ENCODE measurements at regions not wholly inside any gene's neighbourhood (a gene's known extent, or its start where the extent isn't known, plus 50 kb on each side); places are given as distances from the start of the nearest gene placed in this dataset.

GRCh38 chr16:51940183-51940582 is 606.8 kb downstream of the TOX3 start:
- Histone ChIP-seq H3K9me3 (ENCODE audit: control insufficient read depth, insufficient read depth, low read length) (no peaks in the 10 kb centered on the region), H3K79me1 (ENCODE audit: low read depth in 1 of 2, low read length in 2 of 2) (no peaks in the 10 kb centered on the region), H3K4me1 (ENCODE audit: control insufficient read depth, insufficient read depth, low read length) (peaks cover 1% of the 10 kb centered on the region; the same call in 1 of the 2 replicates), H2AK5ac (ENCODE audit: low read depth, low read length) (no peak overlapping the region), H3K4me3 (ENCODE audit: insufficient read depth, low read depth, low read length) (no peak overlapping the region), H3K27ac (ENCODE audit: insufficient read depth, low read length) (no peak overlapping the region), H2BK20ac (ENCODE audit: low read depth, low read length) (peak overlapping the region; percentile 78; the same call in 1 of the 2 replicates), H3K56ac (ENCODE audit: extremely low read depth, insufficient read depth, low read length) (no peak overlapping the region), H3K4ac (ENCODE audit: low read depth, low read length) (no peak overlapping the region), H4K91ac (ENCODE audit: insufficient read depth, low read depth, low read length) (no peak overlapping the region), H3K4me2 (ENCODE audit: low read depth, low read length) (no peak overlapping the region), H4K5ac (ENCODE audit: low read depth, low read length) (no peak overlapping the region), H3K9me1 (ENCODE audit: insufficient read depth, low read length) (no peaks in the 10 kb centered on the region), H2BK120ac (ENCODE audit: low read depth, low read length) (peak overlapping the region; percentile 32; the same call in 1 of the 2 replicates), H4K8ac (ENCODE audit: low read depth in 2 of 2, low read length in 2 of 2) (no peak overlapping the region), H2AFZ (replicated peaks; ENCODE audit: low read length, poor library complexity) (no peak overlapping the region), H3K36me3 (ENCODE audit: control insufficient read depth, insufficient read depth, low read length) (no peaks in the 10 kb centered on the region), H3K27me3 (ENCODE audit: control insufficient read depth, insufficient read depth, low read length) (no peaks in the 10 kb centered on the region), H3K18ac (ENCODE audit: low read depth, low read length) (no peak overlapping the region), H3K9ac (ENCODE audit: low read depth, low read length) (no peak overlapping the region), H2BK5ac (ENCODE audit: low read depth, low read length, poor library complexity, severe bottlenecking) (no peak overlapping the region), H4K20me1 (ENCODE audit: insufficient read depth, low read length) (no peaks in the 10 kb centered on the region), H2AK9ac (replicated peaks; ENCODE audit: low read depth, low read length, poor library complexity) (no peak overlapping the region), H2BK15ac (ENCODE audit: low read depth, low read length) (no peak overlapping the region), H3K23ac (ENCODE audit: low read depth, low read length) (no peak overlapping the region), H3K14ac (replicated peaks; ENCODE audit: low read depth, low read length) (0 out of 2 replicates have a peak overlapping the region, but pooled peaks have one; percentile 2)
- dilution Hi-C loops (cut with HindIII; ENCODE audit: low sequenced_read_pairs, unreplicated experiment) (no loop called here), in situ Hi-C loops (cut with MboI; ENCODE audit: low sequenced_read_pairs) (no loop called here), intact Hi-C loops (cut with micrococcal nuclease) (no loop called here)
- TF ChIP-seq ELK1 (IDR thresholded peaks at IDR 0.05; ENCODE audit: borderline replicate concordance, low read depth, low read length) (no peak), BHLHE40 (IDR thresholded peaks at IDR 0.05; ENCODE audit: low read depth, low read length) (no peak), FOS (IDR thresholded peaks at IDR 0.05; ENCODE audit: low read depth, low read length) (no peak), USF2 (IDR thresholded peaks at IDR 0.05; ENCODE audit: low read depth, low read length) (no peak), RAD21 (IDR thresholded peaks at IDR 0.05; ENCODE audit: low read length) (no peak), CEBPB (IDR thresholded peaks at IDR 0.05; ENCODE audit: low read depth, low read length) (no peak), RCOR1 (IDR thresholded peaks at IDR 0.05; ENCODE audit: insufficient replicate concordance, low read length) (no peak), SMC3 (IDR thresholded peaks at IDR 0.05; ENCODE audit: low read depth, low read length) (no peak), MAFK (IDR thresholded peaks at IDR 0.05; ENCODE audit: low read depth, low read length) (no peak), POLR2A (IDR thresholded peaks at IDR 0.05; ENCODE audit: low read depth, low read length) (no peak), RFX5 (IDR thresholded peaks at IDR 0.05; ENCODE audit: low read depth, low read length) (no peak), MXI1 (IDR thresholded peaks at IDR 0.05; ENCODE audit: borderline replicate concordance, low read depth, low read length) (no peak), MAZ (IDR thresholded peaks at IDR 0.05; ENCODE audit: borderline replicate concordance, low read depth, low read length) (no peak), CHD1 (IDR thresholded peaks at IDR 0.05; ENCODE audit: low read depth, low read length) (no peak), CTCF (conservative IDR thresholded peaks at IDR 0.05; ENCODE audit: low read depth, low read length) (no peak)
- ATAC-seq (ENCODE audit: low read depth) (no peak; the same call in none of the 2 replicates), DNase-seq (no peak)
- POLR2A ChIA-PET (ENCODE audit: unreplicated experiment): no interaction called here
- BruUV-seq (replicated peaks): no TSS peak
- CTCF ChIA-PET: interaction anchor here (1.9 kb wide), 1 partner anchor 13 kb away, joined by 6 read pairs; no protein-coding TSS in a partner anchor
- WGBS, 2 experiments (ENCODE audit: extremely low coverage in 2 of 2, insufficient read length in 1 of 2): 80% methylated on average over 1 of the region's 1 CpG; no CpG with 5 or more reads in 1 of the 2 experiments

All from IMR-90 (cell line).